GM23338 (cell line): ENCODE measurements at regions not wholly inside any gene's neighbourhood (a gene's known extent, or its start where the extent isn't known, plus 50 kb on each side); places are given as distances from the start of the nearest gene placed in this dataset.
"Not testable (repeated sequence)": the region's sequence is repeated elsewhere in the genome, so short reads cannot be mapped to it uniquely, and the experiment has no call there.

Experiments
- ATAC-seq: fragments of 200-7000 bp; cut with Tn5 transposase; 3 replicates; pipeline ENCODE4 v1.9.1; 2020
- DNase-seq: peaks from one replicate; pipeline ENCODE4 v3.0.0-alpha.2; 2015; ENCODE audit warnings: low spot score
- H2AFZ ChIP-seq: fragments of 200-600 bp; sonication (generic); 2 replicates; pipeline ENCODE4 v1.8.0; 2016; ENCODE audit warnings: antibody characterized with exemption, mild to moderate bottlenecking, moderate library complexity
- H3F3A ChIP-seq: fragments of 200-600 bp; sonication (generic); replicated peaks from 2 replicates; pipeline ENCODE4 v1.8.0; 2017; ENCODE audit warnings: antibody characterized with exemption, mixed run types, low read depth
- H3K27ac ChIP-seq: fragments of 200-600 bp; sonication (generic); 2 replicates; pipeline ENCODE4 v1.6.1; 2016; ENCODE audit warnings: low read depth
- H3K27me3 ChIP-seq: fragments of 200-600 bp; sonication (generic); 2 replicates; pipeline ENCODE4 v1.8.0; 2016; ENCODE audit warnings: mild to moderate bottlenecking, mixed run types, moderate library complexity; ENCODE audit not compliant: insufficient read depth
- H3K36me3 ChIP-seq: fragments of 200-600 bp; sonication (generic); 2 replicates; pipeline ENCODE4 v1.8.0; 2016; ENCODE audit warnings: mild to moderate bottlenecking; ENCODE audit not compliant: insufficient read depth
- H3K4me1 ChIP-seq: fragments of 200-600 bp; sonication (generic); 2 replicates; pipeline ENCODE4 v1.8.0; 2016; ENCODE audit warnings: mild to moderate bottlenecking, moderate library complexity; ENCODE audit not compliant: insufficient read depth
- H3K4me2 ChIP-seq: fragments of 200-600 bp; sonication (generic); 2 replicates; pipeline ENCODE4 v1.7.1; 2017; ENCODE audit warnings: mixed run types
- H3K4me3 ChIP-seq: fragments of 200-600 bp; sonication (generic); 2 replicates; pipeline ENCODE4 v1.6.1; 2016; ENCODE audit warnings: mixed run types
- H3K79me2 ChIP-seq: fragments of 200-600 bp; sonication (generic); replicated peaks from 2 replicates; pipeline ENCODE4 v1.8.0; 2017; ENCODE audit warnings: mild to moderate bottlenecking; ENCODE audit not compliant: insufficient read depth
- H3K9me2 ChIP-seq: fragments of 200-600 bp; sonication (generic); 2 replicates; pipeline ENCODE4 v1.8.0; 2017; ENCODE audit not compliant: insufficient read depth
- H4K20me1 ChIP-seq: fragments of 200-600 bp; sonication (generic); replicated peaks from 2 replicates; pipeline ENCODE4 v1.8.0; 2017; ENCODE audit warnings: mild to moderate bottlenecking; ENCODE audit not compliant: insufficient read depth
- H3K27ac Mint-ChIP-seq: 2 replicates; pipeline ENCODE4 v1.8.0; 2020; ENCODE audit warnings: inconsistent platforms, mild to moderate bottlenecking, moderate library complexity, mixed read lengths
- H3K27me3 Mint-ChIP-seq: 3 replicates; pipeline ENCODE4 v1.8.0; 2022; ENCODE audit warnings: low read depth, mild to moderate bottlenecking, moderate library complexity, mixed read lengths, inconsistent platforms; ENCODE audit not compliant: insufficient read depth, poor library complexity
- H3K36me3 Mint-ChIP-seq: 3 replicates; pipeline ENCODE4 v1.8.0; 2021; ENCODE audit warnings: low read depth, mild to moderate bottlenecking, inconsistent platforms, moderate library complexity, mixed read lengths
- H3K4me1 Mint-ChIP-seq: 3 replicates; pipeline ENCODE4 v1.8.0; 2020; ENCODE audit warnings: mild to moderate bottlenecking, inconsistent platforms, mixed read lengths
- H3K4me3 Mint-ChIP-seq: 3 replicates; pipeline ENCODE4 v1.8.0; 2021; ENCODE audit warnings: moderate library complexity, mild to moderate bottlenecking, inconsistent platforms, mixed read lengths
- H3K9me3 Mint-ChIP-seq: 3 replicates; pipeline ENCODE4 v1.8.0; 2020; ENCODE audit warnings: moderate library complexity, mild to moderate bottlenecking, inconsistent platforms, mixed read lengths
- EZH2 ChIP-seq: fragments of 200-600 bp; sonication (generic); IDR thresholded peaks from one replicate; pipeline ENCODE4 v1.8.0; 2017; ENCODE audit warnings: antibody characterized with exemption, mild to moderate bottlenecking, low read depth; ENCODE audit not compliant: unreplicated experiment
- EZH2phosphoT487 ChIP-seq: fragments of 200-600 bp; sonication (generic); IDR thresholded peaks from one replicate; pipeline ENCODE4 v1.8.1; 2018; ENCODE audit warnings: antibody characterized with exemption; ENCODE audit not compliant: unreplicated experiment
- NANOG ChIP-seq: IDR thresholded peaks from 2 replicates; pipeline ENCODE4 v1.6.1; 2016; ENCODE audit warnings: antibody characterized with exemption, borderline replicate concordance
- POLR2AphosphoS5 ChIP-seq: IDR thresholded peaks from 2 replicates; pipeline ENCODE4 v1.6.1; 2016; ENCODE audit warnings: antibody characterized with exemption, low read depth
- STAT1 ChIP-seq: IDR thresholded peaks from one replicate; pipeline ENCODE4 v1.6.1; 2016; ENCODE audit warnings: antibody characterized with exemption; ENCODE audit not compliant: unreplicated experiment
- ZNF114 ChIP-seq: fragments of 250-450 bp; sonication (Bioruptor Pico); IDR thresholded peaks from 2 replicates; pipeline ENCODE4 v1.5.0; 2020; ENCODE audit warnings: mild to moderate bottlenecking, moderate library complexity
- ZNF331 ChIP-seq: fragments of 250-450 bp; sonication (Bioruptor Pico); IDR thresholded peaks from 2 replicates; pipeline ENCODE4 v1.5.0; 2020; ENCODE audit warnings: low read depth, mild to moderate bottlenecking, moderate library complexity
- ZNF462 ChIP-seq: fragments of 250-450 bp; sonication (Bioruptor Pico); IDR thresholded peaks from 2 replicates; pipeline ENCODE4 v1.5.0; 2020; ENCODE audit warnings: mild to moderate bottlenecking, moderate library complexity
- TF ChIP-seq, protein P1 (sequence below): IDR thresholded peaks from 2 replicates; pipeline ENCODE4 v1.6.1; 2016; ENCODE audit warnings: antibody characterized with exemption
- TF ChIP-seq, protein P2 (sequence below), 2 experiments: fragments of 200-600 bp in 1 of 2; sonication (generic) in 1 of 2; conservative IDR thresholded peaks; 2 replicates each; pipeline versions ENCODE4 v1.5.1 to v1.6.1; 2016 to 2017; ENCODE audit warnings: antibody characterized with exemption in 2 of 2, low read depth in 2 of 2, mild to moderate bottlenecking in 2 of 2, moderate library complexity in 1 of 2

- Mint-ChIP-seq H3K36me3 (peaks cover 67% of the 10 kb centered on the region), H3K4me3 (peak overlapping the region; percentile 47; the same call in 1 of the 3 replicates), H3K9me3 (peaks cover 35% of the 10 kb centered on the region), H3K27ac (peak overlapping the region; percentile 99), H3K4me1 (peaks cover 65% of the 10 kb centered on the region), H3K27me3 (peaks cover 11% of the 10 kb centered on the region)
- not testable (repeated sequence) for H3K79me2 ChIP-seq, H3F3A ChIP-seq, H2AFZ ChIP-seq, H3K36me3 ChIP-seq, H4K20me1 ChIP-seq, H3K9me2 ChIP-seq, H3K27me3 ChIP-seq
- Histone ChIP-seq H3K4me3 (peak overlapping the region; percentile 17), H3K27ac (peak overlapping the region; percentile 97), H3K4me1 (peaks cover 16% of the 10 kb centered on the region), H3K4me2 (peak overlapping the region; percentile 3)
- DNase-seq (peak; percentile 66), ATAC-seq (peak; percentile 58)
- TF ChIP-seq POLR2AphosphoS5 (0 out of 2 replicates have a peak, but pooled peaks have one; percentile 15), NANOG (peak; percentile 93)
- TF ChIP-seq, protein P1, sequence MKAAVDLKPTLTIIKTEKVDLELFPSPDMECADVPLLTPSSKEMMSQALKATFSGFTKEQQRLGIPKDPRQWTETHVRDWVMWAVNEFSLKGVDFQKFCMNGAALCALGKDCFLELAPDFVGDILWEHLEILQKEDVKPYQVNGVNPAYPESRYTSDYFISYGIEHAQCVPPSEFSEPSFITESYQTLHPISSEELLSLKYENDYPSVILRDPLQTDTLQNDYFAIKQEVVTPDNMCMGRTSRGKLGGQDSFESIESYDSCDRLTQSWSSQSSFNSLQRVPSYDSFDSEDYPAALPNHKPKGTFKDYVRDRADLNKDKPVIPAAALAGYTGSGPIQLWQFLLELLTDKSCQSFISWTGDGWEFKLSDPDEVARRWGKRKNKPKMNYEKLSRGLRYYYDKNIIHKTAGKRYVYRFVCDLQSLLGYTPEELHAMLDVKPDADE = peak; percentile 72; the same call in 1 of the 2 replicates
Measured at GRCh38 chr6:97779039-97779766, 496.2 kb upstream of the MMS22L start.

DNA sequence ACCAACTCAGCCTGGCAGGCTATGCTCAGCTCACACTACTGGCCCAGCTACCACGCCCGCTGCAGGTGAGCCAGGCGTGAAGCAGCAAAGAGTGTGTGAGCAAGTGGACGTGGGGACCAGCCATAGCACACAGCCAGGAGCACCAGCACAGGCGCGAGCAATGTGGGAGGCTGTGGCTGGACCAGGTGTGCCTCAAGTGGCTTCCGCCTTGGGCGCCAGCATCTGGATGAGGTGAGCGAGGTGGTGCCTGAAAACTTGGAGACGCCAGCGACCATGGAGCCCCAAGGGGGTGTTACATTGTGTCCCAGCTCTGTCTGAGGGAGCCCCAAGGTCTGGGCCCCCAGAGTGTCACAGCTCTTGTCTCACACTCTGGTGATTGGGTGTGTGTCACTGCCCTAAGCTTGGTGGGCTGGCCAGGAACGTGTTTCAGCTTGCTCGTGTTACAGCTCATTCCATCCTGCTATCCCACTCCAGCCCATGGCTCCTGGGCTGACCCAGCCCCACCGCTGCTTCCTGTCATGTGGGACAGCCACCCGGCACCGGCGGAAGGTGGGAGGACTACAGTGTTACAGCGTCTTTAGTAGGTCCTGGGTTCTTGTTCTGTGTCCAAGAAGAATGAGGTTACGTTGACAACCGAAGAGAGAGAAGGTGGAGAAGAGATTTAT is 508.0 kb upstream of the MMS22L start:
- TF ChIP-seq, protein P2, sequence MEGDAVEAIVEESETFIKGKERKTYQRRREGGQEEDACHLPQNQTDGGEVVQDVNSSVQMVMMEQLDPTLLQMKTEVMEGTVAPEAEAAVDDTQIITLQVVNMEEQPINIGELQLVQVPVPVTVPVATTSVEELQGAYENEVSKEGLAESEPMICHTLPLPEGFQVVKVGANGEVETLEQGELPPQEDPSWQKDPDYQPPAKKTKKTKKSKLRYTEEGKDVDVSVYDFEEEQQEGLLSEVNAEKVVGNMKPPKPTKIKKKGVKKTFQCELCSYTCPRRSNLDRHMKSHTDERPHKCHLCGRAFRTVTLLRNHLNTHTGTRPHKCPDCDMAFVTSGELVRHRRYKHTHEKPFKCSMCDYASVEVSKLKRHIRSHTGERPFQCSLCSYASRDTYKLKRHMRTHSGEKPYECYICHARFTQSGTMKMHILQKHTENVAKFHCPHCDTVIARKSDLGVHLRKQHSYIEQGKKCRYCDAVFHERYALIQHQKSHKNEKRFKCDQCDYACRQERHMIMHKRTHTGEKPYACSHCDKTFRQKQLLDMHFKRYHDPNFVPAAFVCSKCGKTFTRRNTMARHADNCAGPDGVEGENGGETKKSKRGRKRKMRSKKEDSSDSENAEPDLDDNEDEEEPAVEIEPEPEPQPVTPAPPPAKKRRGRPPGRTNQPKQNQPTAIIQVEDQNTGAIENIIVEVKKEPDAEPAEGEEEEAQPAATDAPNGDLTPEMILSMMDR (conservative IDR thresholded peaks at IDR 0.05; ENCODE audit: low read depth in 2 of 2) = no peak
- no peak for TF ChIP-seq ZNF462
- no peak for TF ChIP-seq ZNF114 (CRISPR knock-in tag)
- TF ChIP-seq STAT1 = no peak
- no peak for TF ChIP-seq EZH2phosphoT487
- TF ChIP-seq EZH2 = no peak
- TF ChIP-seq ZNF331 (CRISPR knock-in tag) = no peak
- no peak for TF ChIP-seq NANOG
- TF ChIP-seq POLR2AphosphoS5 = no peak
- Histone ChIP-seq H3K27ac (no peak overlapping the region), H3K4me3 (no peak overlapping the region), H3F3A (0 out of 2 replicates have a peak, but pooled peaks cover 5% of the 10 kb centered on the region), H3K79me2 (peaks cover 33% of the 10 kb centered on the region), H4K20me1 (no peaks in the 10 kb centered on the region), H3K9me2 (peaks cover 7% of the 10 kb centered on the region), H3K4me2 (no peak overlapping the region), H3K4me1 (no peaks in the 10 kb centered on the region; the same call in 1 of the 2 replicates), H3K36me3 (peaks cover 83% of the 10 kb centered on the region), H3K27me3 (no peaks in the 10 kb centered on the region), H2AFZ (no peak overlapping the region)
- peaks cover 98% of the 10 kb centered on the region for H3K36me3 Mint-ChIP-seq
- H3K4me1 Mint-ChIP-seq = peaks cover 2% of the 10 kb centered on the region; the same call in 1 of the 3 replicates
- no peak for DNase-seq
- H3K27ac Mint-ChIP-seq = no peak overlapping the region
- H3K27me3 Mint-ChIP-seq = no peaks in the 10 kb centered on the region
- H3K4me3 Mint-ChIP-seq = no peak overlapping the region
- no peak for ATAC-seq
- H3K9me3 Mint-ChIP-seq = peaks cover 56% of the 10 kb centered on the region
